PC-9 (cell line): ENCODE measurements at regions not wholly inside any gene's neighbourhood (a gene's known extent, or its start where the extent isn't known, plus 50 kb on each side); places are given as distances from the start of the nearest gene placed in this dataset.

ENCODE experiments used
- CTCF ChIP-seq: fragments of 200-600 bp; sonication (generic); conservative IDR thresholded peaks from 2 replicates; pipeline ENCODE4 v1.6.1; 2017; ENCODE audit warnings: mixed run types, antibody characterized with exemption, mild to moderate bottlenecking, moderate library complexity
- EZH2 ChIP-seq: fragments of 200-600 bp; sonication (generic); IDR thresholded peaks from 2 replicates; pipeline ENCODE4 v1.8.0; 2017; ENCODE audit warnings: antibody characterized with exemption, low read depth

GRCh38 chr5:175789670-175790069 is 81.7 kb upstream of the CPLX2 start:
- TF ChIP-seq CTCF = no peak; the same call in 1 of the 2 replicates
- TF ChIP-seq EZH2 = no peak
